ENCODE measurements at regions not wholly inside any gene's neighbourhood (a gene's known extent, or its start where the extent isn't known, plus 50 kb on each side); places are given as distances from the start of the nearest gene placed in this dataset.

DNA sequence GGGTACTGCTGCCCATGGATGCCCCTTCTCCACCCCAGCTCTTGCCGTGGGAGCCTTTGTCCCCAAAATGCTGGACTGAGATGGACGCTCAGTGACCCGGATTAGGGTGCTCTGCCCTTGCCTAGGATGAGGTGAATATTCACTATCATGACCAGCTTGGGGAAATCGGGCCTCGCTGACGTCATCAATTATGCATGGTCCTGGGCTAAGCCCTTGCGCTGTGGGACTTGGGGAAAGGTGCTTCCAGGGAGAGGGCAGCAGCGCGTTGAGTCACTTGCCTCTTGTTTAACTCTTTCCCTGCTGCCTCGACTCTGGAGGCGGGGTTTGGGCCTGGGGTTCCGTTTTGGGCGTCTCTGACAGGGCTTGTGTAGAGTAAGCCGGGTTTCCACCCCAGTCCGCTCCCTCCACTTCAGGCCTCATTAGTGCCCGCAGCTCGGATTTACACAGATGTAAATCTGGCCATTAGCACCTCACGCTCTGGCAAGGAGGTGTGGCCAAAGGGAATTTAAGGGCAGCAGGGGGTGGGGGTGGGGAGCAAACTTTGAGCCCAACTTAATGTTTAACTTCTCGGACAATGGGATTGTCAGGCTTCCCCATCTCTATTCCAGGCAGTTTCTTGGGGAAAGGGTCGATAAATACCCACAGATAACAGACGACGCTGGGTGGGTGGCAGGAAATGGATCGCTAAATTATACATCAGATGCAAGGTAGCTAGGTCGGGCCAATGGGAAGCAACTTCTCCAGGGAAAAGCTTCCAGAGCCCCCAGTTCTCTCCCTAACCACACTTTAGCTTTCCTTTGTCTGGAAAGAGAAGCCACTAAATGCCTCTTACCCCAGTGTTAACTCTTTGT is 51.3 kb upstream of the TCF7L2 start (continued):
- TF ChIP-seq ZNF335 (tag by site-specific recombination; conservative IDR thresholded peaks at IDR 0.05) (peak; percentile 49), ZFP3 (tag by site-specific recombination; IDR thresholded peaks at IDR 0.05; ENCODE audit: low read depth) (no peak), ZXDB (tag by site-specific recombination; IDR thresholded peaks at IDR 0.05) (peak; percentile 52; the same call in 1 of the 2 replicates), ZNF37A (tag by site-specific recombination; IDR thresholded peaks at IDR 0.05) (no peak), ELK4 (IDR thresholded peaks at IDR 0.05; ENCODE audit: borderline replicate concordance, low read depth, low read length) (no peak), ZNF670 (tag by site-specific recombination; IDR thresholded peaks at IDR 0.05; ENCODE audit: low read depth) (no peak), ZNF292 (tag by site-specific recombination; IDR thresholded peaks at IDR 0.05; ENCODE audit: borderline replicate concordance, low read depth) (no peak), ZNF837 (tag by site-specific recombination; IDR thresholded peaks at IDR 0.05) (no peak), ZNF138 (tag by site-specific recombination; IDR thresholded peaks at IDR 0.05; ENCODE audit: borderline replicate concordance) (no peak), TRIM28 (IDR thresholded peaks at IDR 0.05; ENCODE audit: borderline replicate concordance, low read length) (peak; percentile 56; the same call in 1 of the 2 replicates), ZNF792 (tag by site-specific recombination; IDR thresholded peaks at IDR 0.05) (no peak), ZNF561 (tag by site-specific recombination; IDR thresholded peaks at IDR 0.05; ENCODE audit: borderline replicate concordance) (0 out of 2 replicates have a peak, but pooled peaks have one; percentile 68), ZNF239 (tag by site-specific recombination; IDR thresholded peaks at IDR 0.05) (no peak), KLF7 (tag by site-specific recombination; IDR thresholded peaks at IDR 0.05; ENCODE audit: borderline replicate concordance) (no peak), ZNF830 (tag by site-specific recombination; IDR thresholded peaks at IDR 0.05; ENCODE audit: low read depth) (no peak), ZNF549 (tag by site-specific recombination; IDR thresholded peaks at IDR 0.05) (no peak), ZNF266 (tag by site-specific recombination; IDR thresholded peaks at IDR 0.05; ENCODE audit: low read depth) (no peak), ZNF132 (tag by site-specific recombination; IDR thresholded peaks at IDR 0.05; ENCODE audit: borderline replicate concordance) (no peak), ZNF654 (tag by site-specific recombination; IDR thresholded peaks at IDR 0.05; ENCODE audit: low read depth) (no peak), ZNF391 (tag by site-specific recombination; IDR thresholded peaks at IDR 0.05; ENCODE audit: borderline replicate concordance, low read depth) (no peak), GFI1B (tag by site-specific recombination; IDR thresholded peaks at IDR 0.05) (no peak), ZNF394 (tag by site-specific recombination; IDR thresholded peaks at IDR 0.05; ENCODE audit: borderline replicate concordance) (0 out of 2 replicates have a peak, but pooled peaks have one; percentile 14), GLIS1 (tag by site-specific recombination; IDR thresholded peaks at IDR 0.05) (no peak), ZNF544 (tag by site-specific recombination; IDR thresholded peaks at IDR 0.05) (no peak), ZNF426 (tag by site-specific recombination; IDR thresholded peaks at IDR 0.05) (no peak), ATF2 (tag by site-specific recombination; IDR thresholded peaks at IDR 0.05; ENCODE audit: low read depth) (peak; percentile 98), ZNF211 (tag by site-specific recombination; IDR thresholded peaks at IDR 0.05; ENCODE audit: low read depth) (no peak), ZSCAN30 (tag by site-specific recombination; IDR thresholded peaks at IDR 0.05) (no peak), MZF1 (tag by site-specific recombination; IDR thresholded peaks at IDR 0.05; ENCODE audit: borderline replicate concordance) (no peak), SETDB1 (IDR thresholded peaks at IDR 0.05; ENCODE audit: insufficient read length, low read length) (no peak)
- TF ChIP-seq, protein P1, sequence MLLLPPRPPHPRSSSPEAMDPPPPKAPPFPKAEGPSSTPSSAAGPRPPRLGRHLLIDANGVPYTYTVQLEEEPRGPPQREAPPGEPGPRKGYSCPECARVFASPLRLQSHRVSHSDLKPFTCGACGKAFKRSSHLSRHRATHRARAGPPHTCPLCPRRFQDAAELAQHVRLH (tag by site-specific recombination; IDR thresholded peaks at IDR 0.05), result no peak
- TF ChIP-seq, protein P2, sequence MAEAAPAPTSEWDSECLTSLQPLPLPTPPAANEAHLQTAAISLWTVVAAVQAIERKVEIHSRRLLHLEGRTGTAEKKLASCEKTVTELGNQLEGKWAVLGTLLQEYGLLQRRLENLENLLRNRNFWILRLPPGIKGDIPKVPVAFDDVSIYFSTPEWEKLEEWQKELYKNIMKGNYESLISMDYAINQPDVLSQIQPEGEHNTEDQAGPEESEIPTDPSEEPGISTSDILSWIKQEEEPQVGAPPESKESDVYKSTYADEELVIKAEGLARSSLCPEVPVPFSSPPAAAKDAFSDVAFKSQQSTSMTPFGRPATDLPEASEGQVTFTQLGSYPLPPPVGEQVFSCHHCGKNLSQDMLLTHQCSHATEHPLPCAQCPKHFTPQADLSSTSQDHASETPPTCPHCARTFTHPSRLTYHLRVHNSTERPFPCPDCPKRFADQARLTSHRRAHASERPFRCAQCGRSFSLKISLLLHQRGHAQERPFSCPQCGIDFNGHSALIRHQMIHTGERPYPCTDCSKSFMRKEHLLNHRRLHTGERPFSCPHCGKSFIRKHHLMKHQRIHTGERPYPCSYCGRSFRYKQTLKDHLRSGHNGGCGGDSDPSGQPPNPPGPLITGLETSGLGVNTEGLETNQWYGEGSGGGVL (tag by site-specific recombination; IDR thresholded peaks at IDR 0.05), result peak; percentile 40; the same call in 1 of the 2 replicates
- TF ChIP-seq, protein P3, sequence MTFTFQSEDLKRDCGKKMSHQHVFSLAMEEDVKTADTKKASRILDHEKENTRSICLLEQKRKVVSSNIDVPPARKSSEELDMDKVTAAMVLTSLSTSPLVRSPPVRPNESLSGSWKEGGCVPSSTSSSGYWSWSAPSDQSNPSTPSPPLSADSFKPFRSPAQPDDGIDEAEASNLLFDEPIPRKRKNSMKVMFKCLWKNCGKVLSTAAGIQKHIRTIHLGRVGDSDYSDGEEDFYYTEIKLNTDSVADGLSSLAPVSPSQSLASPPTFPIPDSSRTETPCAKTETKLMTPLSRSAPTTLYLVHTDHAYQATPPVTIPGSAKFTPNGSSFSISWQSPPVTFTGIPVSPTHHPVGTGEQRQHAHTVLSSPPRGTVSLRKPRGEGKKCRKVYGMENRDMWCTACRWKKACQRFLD (tag by site-specific recombination; IDR thresholded peaks at IDR 0.05), result no peak
